ENCODE measurements at regions not wholly inside any gene's neighbourhood (a gene's known extent, or its start where the extent isn't known, plus 50 kb on each side); places are given as distances from the start of the nearest gene placed in this dataset.
"Not testable (repeated sequence)": the region's sequence is repeated elsewhere in the genome, so short reads cannot be mapped to it uniquely, and the experiment has no call there.

DNA sequence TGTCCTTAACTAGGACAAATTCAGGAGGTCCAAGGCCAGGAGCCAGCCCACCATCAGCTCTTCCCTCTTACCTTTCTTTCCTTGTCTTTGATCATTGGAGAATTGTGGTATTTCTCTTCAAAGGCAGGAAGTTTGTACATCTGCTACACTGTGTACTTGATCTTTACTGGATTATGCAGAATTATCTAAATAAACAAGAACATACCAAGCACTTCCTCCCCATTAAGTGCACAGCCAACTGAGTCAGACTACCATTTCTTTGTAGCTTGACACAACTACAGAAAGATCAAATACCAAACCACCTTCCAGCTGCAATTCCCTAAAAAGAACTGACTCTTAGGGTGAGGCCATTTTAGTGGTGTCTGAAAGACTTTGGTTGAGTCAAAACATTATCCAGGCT is 195.1 kb downstream of the HDGFL1 start:
- TF ChIP-seq CTCF (IDR thresholded peaks at IDR 0.05; ENCODE audit: insufficient read depth, low read length, missing control alignments), result no peak
- no peak for DNase-seq (ENCODE audit: low read depth, low spot score)
- ChIA-PET POLR2A (no interaction called here), CTCF (no interaction called here)
- H3K4me3 ChIP-seq (ENCODE audit: low read depth, low read length), result no peak overlapping the region

GRCh38 chr6:22765015-22765414 is 195.6 kb downstream of the HDGFL1 start:
- ChIA-PET POLR2A (no interaction called here), CTCF (no interaction called here)

DNA sequence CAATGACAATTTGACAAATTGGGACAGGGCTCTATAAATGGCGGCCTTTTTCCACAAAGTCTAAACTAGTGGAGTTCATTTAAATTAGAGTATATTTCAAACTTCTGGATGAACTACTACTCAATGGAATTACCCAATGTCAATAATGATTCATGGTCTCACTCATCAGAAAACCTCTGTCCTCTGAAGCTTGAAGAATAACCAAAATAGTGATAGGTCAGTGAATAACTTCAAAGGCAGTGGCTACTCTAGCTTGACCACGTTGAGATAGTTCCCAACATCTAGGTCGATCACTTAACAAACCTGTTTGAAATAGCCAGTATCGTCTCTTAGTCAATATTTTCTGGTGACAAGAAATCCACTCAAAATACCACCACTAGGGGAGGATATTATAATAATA is 197.6 kb downstream of the HDGFL1 start:
- no peak overlapping the region for H3K4me3 ChIP-seq (ENCODE audit: low read depth, low read length)
- TF ChIP-seq CTCF (IDR thresholded peaks at IDR 0.05; ENCODE audit: insufficient read depth, low read length, missing control alignments), result no peak
- CTCF ChIA-PET, result no interaction called here
- POLR2A ChIA-PET, result no interaction called here
- no peak for DNase-seq (ENCODE audit: low read depth, low spot score)

More at GRCh38 chr6:22765015-22765414, 195.6 kb downstream of the HDGFL1 start:
- TF ChIP-seq CTCF (IDR thresholded peaks at IDR 0.05; ENCODE audit: insufficient read depth, low read length, missing control alignments), result no peak
- no peak overlapping the region for H3K4me3 ChIP-seq (ENCODE audit: low read depth, low read length)
- no peak for DNase-seq (ENCODE audit: low read depth, low spot score)

DNA sequence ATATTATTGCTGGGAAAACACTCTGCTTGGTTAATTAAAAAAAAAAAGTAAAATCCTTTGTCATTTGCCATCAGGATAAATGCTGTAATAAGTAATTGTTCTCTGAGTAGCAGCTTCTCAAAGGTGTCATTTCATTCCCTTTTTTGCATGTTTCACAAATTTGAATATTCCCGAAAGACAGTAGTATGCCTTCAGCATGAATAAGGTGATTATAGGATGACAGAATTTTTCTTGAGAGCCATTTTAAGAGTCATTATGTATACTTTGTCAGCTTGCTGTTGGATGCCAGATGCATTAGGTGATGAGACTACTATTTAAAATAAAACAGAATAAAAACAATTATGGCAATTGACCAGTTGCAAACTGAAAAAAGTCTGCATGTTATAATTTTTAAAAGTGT is 200.7 kb downstream of the HDGFL1 start:
- POLR2A ChIA-PET, result no interaction called here
- CTCF ChIA-PET, result no interaction called here
- DNase-seq (ENCODE audit: low read depth, low spot score), result no peak
- H3K4me3 ChIP-seq (ENCODE audit: low read depth, low read length), result no peak overlapping the region
- TF ChIP-seq CTCF (IDR thresholded peaks at IDR 0.05; ENCODE audit: insufficient read depth, low read length, missing control alignments), result no peak

GRCh38 chr6:22774129-22774528 is 204.8 kb downstream of the HDGFL1 start:
- ChIA-PET POLR2A (no interaction called here), CTCF (no interaction called here)
- DNase-seq (ENCODE audit: low read depth, low spot score), result no peak
- H3K4me3 ChIP-seq (ENCODE audit: low read depth, low read length), result no peak overlapping the region
- TF ChIP-seq CTCF (IDR thresholded peaks at IDR 0.05; ENCODE audit: insufficient read depth, low read length, missing control alignments), result no peak

GRCh38 chr6:22778438-22778837 is 209.1 kb downstream of the HDGFL1 start:
- DNase-seq (ENCODE audit: low read depth, low spot score); H3K4me3 ChIP-seq (ENCODE audit: low read depth, low read length); CTCF ChIA-PET; POLR2A ChIA-PET: not testable (repeated sequence)

- POLR2A ChIA-PET, result no interaction called here
- DNase-seq (ENCODE audit: low read depth, low spot score), result no peak
- no peak for TF ChIP-seq CTCF (IDR thresholded peaks at IDR 0.05; ENCODE audit: insufficient read depth, low read length, missing control alignments)
- H3K4me3 ChIP-seq (ENCODE audit: low read depth, low read length), result no peak overlapping the region
- CTCF ChIA-PET, result no interaction called here
These were observed 209.7 kb downstream of the HDGFL1 start for GRCh38 chr6:22779062-22779461.
